Activated CD4-positive, alpha-beta memory T cell treated with anti-CD3 and anti-CD28 coated beads for 36 hours (primary cell): ENCODE measurements at regions not wholly inside any gene's neighbourhood (a gene's known extent, or its start where the extent isn't known, plus 50 kb on each side); places are given as distances from the start of the nearest gene placed in this dataset.
"Not testable (repeated sequence)": the region's sequence is repeated elsewhere in the genome, so short reads cannot be mapped to it uniquely, and the experiment has no call there.

Experiments
- CTCF ChIA-PET: fragments of 350-600 bp; sonication (Branson Sonifier 250); formaldehyde crosslinking; loops from one replicate; lab custom pipeline; 2021; ENCODE audit warnings: antibody characterized with exemption, inconsistent platforms; lab: Charles Lee
- POLR2A ChIA-PET: fragments of 350-600 bp; sonication (Branson Sonifier 250); formaldehyde crosslinking; loops from one replicate; lab custom pipeline; 2021; ENCODE audit warnings: antibody characterized with exemption; lab: Charles Lee
- DNase-seq: peaks from one replicate; pipeline ENCODE4 v3.0.0-alpha.2; 2020
- H3K27ac Mint-ChIP-seq: one replicate; pipeline ENCODE4 v1.8.0; 2021; ENCODE audit warnings: mixed read lengths
- H3K27me3 Mint-ChIP-seq: one replicate; pipeline ENCODE4 v1.8.0; 2021; ENCODE audit warnings: mixed read lengths
- H3K36me3 Mint-ChIP-seq: one replicate; pipeline ENCODE4 v1.8.0; 2021; ENCODE audit warnings: mixed read lengths
- H3K4me1 Mint-ChIP-seq: one replicate; pipeline ENCODE4 v1.8.0; 2021; ENCODE audit warnings: low read depth, mixed read lengths
- H3K4me3 Mint-ChIP-seq: one replicate; pipeline ENCODE4 v1.8.0; 2021; ENCODE audit warnings: mild to moderate bottlenecking, mixed read lengths
- H3K9me3 Mint-ChIP-seq: one replicate; pipeline ENCODE4 v1.8.0; 2021; ENCODE audit warnings: mixed read lengths
- intact Hi-C: fragments of 100-400 bp; cut with micrococcal nuclease; formaldehyde crosslinking; loops from one replicate; pipeline ENCODE4 v1.15.1; 2023

DNA sequence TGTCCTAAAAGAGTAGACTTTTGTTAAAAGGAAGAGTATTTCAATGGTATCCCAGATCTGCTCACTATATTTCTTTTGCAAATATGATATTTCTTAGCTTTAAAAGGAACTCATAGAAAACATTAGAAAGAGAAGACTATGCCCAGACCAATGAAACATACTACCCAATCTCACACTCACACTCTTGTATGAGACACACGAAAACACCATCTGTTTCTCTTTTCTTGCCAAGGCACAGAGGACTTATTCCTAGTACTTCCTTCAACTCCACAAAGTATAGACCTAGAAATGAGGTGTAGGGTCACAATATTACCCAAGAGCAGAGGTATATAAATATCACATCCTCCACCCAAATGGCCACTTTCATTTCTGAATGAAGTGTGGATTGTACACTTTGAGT lies 292.4 kb upstream of the ACO1 start:
- CTCF ChIA-PET, result no interaction called here
- Mint-ChIP-seq H3K27ac (no peak overlapping the region), H3K9me3 (no peaks in the 10 kb centered on the region), H3K27me3 (peaks cover 5% of the 10 kb centered on the region), H3K36me3 (no peaks in the 10 kb centered on the region), H3K4me3 (no peak overlapping the region), H3K4me1 (no peaks in the 10 kb centered on the region)
- DNase-seq, result no peak
- intact Hi-C loops, result no loop called here
- POLR2A ChIA-PET, result no interaction called here

DNA sequence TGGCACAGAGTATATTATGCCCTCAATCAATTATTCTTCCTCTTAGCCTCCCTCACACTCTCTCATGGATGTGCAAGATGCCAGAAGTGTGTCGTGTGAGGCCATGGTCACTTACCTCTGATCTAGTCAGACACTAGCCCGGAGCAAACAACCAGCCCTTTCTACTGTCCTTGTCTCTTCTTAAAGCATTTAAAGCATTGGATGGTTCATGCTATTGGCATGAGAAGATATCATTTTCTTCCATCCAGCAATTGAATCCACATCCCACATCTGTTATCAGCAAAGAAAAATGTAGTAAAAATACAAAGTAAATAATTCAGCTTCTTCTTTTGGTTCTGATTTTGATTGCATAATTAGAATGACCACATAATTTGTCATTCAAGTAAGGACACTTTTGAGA lies 267.2 kb upstream of the ACO1 start:
- intact Hi-C loops, result no loop called here
- DNase-seq, result no peak
- peaks cover 10% of the 10 kb centered on the region for H3K9me3 Mint-ChIP-seq
- no peak overlapping the region for H3K27ac Mint-ChIP-seq
- no peaks in the 10 kb centered on the region for H3K27me3 Mint-ChIP-seq
- ChIA-PET POLR2A (no interaction called here), CTCF (no interaction called here)
- no peaks in the 10 kb centered on the region for H3K36me3 Mint-ChIP-seq
- no peaks in the 10 kb centered on the region for H3K4me1 Mint-ChIP-seq
- no peak overlapping the region for H3K4me3 Mint-ChIP-seq

DNA sequence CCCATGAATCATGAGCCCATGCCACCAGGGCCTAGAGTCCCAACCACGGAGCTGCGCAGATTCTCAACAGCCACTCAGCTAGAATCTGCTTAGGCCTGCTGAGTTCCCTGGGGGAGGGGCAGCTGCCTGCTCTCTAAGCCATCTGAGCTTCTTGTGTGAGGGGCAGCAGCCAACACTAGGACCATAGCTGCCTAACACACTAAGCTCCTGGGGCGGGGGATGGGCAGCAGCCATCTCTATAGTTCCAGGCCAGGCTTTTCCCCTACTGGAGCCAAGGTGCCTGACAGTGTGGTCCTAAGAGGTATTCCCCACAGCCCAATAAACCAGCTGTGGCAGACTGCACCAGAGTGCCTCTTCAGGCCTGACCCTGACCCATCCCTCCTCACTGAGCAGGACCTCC lies 255.9 kb upstream of the ACO1 start:
- Mint-ChIP-seq H3K36me3 (no peaks in the 10 kb centered on the region), H3K4me3 (no peak overlapping the region), H3K27me3 (no peaks in the 10 kb centered on the region), H3K27ac (no peak overlapping the region), H3K9me3 (no peaks in the 10 kb centered on the region), H3K4me1 (no peaks in the 10 kb centered on the region)
- intact Hi-C loops, result no loop called here
- DNase-seq, result no peak
- ChIA-PET CTCF (no interaction called here), POLR2A (no interaction called here)

DNA sequence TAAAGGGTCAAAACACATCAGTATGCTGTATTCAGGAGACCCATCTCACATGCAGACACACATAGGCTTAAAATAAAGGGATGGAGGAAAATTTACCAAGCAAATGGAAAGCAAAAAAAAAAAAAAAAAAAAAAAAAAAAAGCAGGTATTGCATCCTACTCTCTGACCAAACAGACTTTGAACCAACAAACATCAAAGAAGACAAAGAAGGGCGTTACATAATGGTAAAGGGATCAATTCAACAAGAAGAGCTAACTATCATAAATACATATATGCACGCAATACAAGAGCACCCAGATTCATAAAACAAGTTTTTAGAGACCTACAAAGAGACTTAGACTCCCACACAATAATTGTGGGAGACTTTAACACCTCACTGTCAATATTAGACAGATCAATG lies 253.7 kb upstream of the ACO1 start:
- H3K4me1 Mint-ChIP-seq, DNase-seq, POLR2A ChIA-PET, H3K9me3 Mint-ChIP-seq, H3K27me3 Mint-ChIP-seq, H3K4me3 Mint-ChIP-seq, CTCF ChIA-PET, H3K36me3 Mint-ChIP-seq, intact Hi-C loops, H3K27ac Mint-ChIP-seq: not testable (repeated sequence)

DNA sequence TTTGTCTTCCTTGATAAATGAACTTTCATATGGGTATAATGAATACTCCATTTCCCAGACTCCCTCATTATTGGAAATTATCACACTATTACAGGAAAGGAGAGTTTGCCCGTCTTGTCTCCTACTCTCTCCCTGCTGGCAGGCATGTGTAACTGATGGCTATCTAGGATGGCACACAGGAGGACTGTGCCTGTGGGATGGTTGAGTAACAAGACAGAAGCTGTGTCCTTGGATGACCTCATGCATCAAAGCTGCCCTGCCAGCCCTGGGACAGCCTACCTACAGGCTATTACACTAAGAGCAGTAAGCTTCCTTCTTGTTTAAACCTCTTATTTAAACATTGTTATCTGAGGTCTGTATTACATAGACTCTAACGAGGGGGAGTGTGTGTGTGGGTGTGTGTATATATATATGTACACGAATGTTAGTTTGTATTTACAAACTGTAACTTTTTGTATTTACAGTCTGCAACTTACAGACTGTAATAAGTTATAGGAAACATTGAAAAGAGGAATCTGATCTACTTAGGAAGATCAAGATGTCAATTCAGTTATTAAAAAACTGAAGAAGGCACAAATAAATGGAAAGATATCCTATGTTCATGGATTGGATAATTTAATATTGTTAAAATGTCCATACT lies 247.6 kb upstream of the ACO1 start:
- DNase-seq, result no peak
- no peaks in the 10 kb centered on the region for H3K9me3 Mint-ChIP-seq
- no peaks in the 10 kb centered on the region for H3K36me3 Mint-ChIP-seq
- intact Hi-C loops, result no loop called here
- CTCF ChIA-PET, result no interaction called here
- H3K4me3 Mint-ChIP-seq, result no peak overlapping the region
- peaks cover 2% of the 10 kb centered on the region for H3K27me3 Mint-ChIP-seq
- POLR2A ChIA-PET, result no interaction called here
- no peaks in the 10 kb centered on the region for H3K4me1 Mint-ChIP-seq
- no peak overlapping the region for H3K27ac Mint-ChIP-seq

DNA sequence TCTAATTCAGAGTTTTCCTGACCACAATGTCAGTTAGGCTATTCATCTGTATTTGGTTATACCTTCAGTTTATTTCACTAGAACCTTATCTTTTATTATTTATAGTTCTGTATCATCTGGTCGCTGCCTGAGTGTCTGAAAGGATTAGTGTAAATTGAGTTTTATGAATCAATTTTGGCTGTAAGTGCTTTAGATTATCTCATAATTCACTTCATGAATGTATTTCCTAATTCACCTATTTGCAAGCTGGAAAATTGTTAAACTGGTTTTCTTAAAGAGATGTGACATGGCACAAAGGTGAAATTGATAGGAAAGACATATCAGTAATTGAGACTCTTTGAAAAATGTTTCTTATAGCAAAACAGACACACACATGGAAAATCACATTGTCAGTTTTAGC lies 242.4 kb upstream of the ACO1 start:
- no peak overlapping the region for H3K4me3 Mint-ChIP-seq
- peaks cover 4% of the 10 kb centered on the region for H3K27me3 Mint-ChIP-seq
- POLR2A ChIA-PET, result no interaction called here
- H3K36me3 Mint-ChIP-seq, result no peaks in the 10 kb centered on the region
- no peaks in the 10 kb centered on the region for H3K9me3 Mint-ChIP-seq
- intact Hi-C loops, result no loop called here
- no peak for DNase-seq
- H3K4me1 Mint-ChIP-seq, result no peaks in the 10 kb centered on the region
- no peak overlapping the region for H3K27ac Mint-ChIP-seq
- CTCF ChIA-PET, result interaction anchor here (0.9 kb wide), 1 partner anchor 109 kb away, joined by 3 read pairs; no protein-coding TSS in a partner anchor

DNA sequence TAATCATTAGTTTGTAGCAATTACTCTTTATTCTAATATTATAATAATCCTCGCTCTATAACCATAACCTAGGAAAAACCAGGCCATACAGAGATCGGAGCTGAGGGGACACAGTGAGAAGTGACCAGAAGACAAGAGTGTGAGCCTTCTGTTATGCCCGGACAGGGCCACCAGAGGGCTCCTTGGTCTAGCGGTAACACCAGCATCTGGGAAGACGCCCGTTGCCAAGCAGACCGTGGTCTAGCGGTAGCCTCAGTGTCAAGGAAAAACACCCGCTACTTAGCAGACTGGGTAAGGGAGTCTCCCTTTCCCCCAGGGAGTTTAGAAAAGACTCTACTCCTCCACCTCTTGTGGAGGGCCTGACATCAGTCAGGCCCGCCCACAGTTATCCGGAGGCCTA lies 235.9 kb upstream of the ACO1 start:
- H3K27me3 Mint-ChIP-seq, H3K36me3 Mint-ChIP-seq, DNase-seq, H3K4me1 Mint-ChIP-seq, CTCF ChIA-PET, H3K9me3 Mint-ChIP-seq, H3K4me3 Mint-ChIP-seq, POLR2A ChIA-PET, intact Hi-C loops, H3K27ac Mint-ChIP-seq: not testable (repeated sequence)

DNA sequence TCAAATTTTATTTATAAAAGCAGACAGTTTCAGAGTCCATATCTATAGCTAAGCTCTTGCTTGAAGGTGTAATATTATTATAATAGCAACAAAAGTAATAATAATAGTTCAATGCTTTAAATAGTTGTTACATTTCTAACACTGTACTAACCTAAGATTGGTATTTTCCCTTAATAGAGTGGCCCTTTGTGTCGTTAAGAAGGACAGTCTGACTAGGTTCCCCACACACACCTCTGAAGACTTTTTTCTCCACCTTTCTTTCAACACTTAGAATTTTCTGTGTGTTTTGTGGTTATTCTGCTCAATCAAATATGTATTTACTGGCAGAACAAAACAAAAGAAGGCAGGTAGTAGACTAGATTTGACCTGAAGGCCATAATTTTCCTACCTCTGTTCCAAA lies 223.2 kb upstream of the ACO1 start:
- no peaks in the 10 kb centered on the region for H3K4me1 Mint-ChIP-seq
- no peak for DNase-seq
- ChIA-PET CTCF (no interaction called here), POLR2A (no interaction called here)
- H3K9me3 Mint-ChIP-seq, result no peaks in the 10 kb centered on the region
- no peak overlapping the region for H3K4me3 Mint-ChIP-seq
- H3K27ac Mint-ChIP-seq, result no peak overlapping the region
- no peaks in the 10 kb centered on the region for H3K36me3 Mint-ChIP-seq
- no peaks in the 10 kb centered on the region for H3K27me3 Mint-ChIP-seq
- intact Hi-C loops, result no loop called here

DNA sequence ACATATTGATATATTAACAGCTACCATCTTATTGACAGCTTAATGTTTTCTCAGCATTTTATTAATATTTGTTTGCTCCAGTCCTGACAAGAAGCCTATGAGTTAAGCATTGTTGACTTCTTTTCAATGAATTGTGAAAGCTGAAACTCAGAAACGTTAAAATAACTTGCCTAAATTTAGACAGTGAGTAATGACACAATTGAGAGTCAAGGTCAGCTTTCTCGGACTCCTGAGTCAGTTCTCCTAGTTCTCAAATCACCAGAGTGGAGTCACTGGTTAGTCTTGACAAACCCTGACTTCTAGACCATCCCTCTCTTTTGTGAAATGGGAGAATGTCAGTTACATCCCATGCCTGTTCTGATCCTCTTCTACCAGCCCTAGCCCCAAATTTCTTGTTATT lies 222.7 kb upstream of the ACO1 start:
- Mint-ChIP-seq H3K27me3 (no peaks in the 10 kb centered on the region), H3K9me3 (no peaks in the 10 kb centered on the region), H3K36me3 (no peaks in the 10 kb centered on the region), H3K4me3 (no peak overlapping the region), H3K4me1 (no peaks in the 10 kb centered on the region), H3K27ac (no peak overlapping the region)
- intact Hi-C loops, result no loop called here
- ChIA-PET POLR2A (no interaction called here), CTCF (no interaction called here)
- DNase-seq, result no peak

DNA sequence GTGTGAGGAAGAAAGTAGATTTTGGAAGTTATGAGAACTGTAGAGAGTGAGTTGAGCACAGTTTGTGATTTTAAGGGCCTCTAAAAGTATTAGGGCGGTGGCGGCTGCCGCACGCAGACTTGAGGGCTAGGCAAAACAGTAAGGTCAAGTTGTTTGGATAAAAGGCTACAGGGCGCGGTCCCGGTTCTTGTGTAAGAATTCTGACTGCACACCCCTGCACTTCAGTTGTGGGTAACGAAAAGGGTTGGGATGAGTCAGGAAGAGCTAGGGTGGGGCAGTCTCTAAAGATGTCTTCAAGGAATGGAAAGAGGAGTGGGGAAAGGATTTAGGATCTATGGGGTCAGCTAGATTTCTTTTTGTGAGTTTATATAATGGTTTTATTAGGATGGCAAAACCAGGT lies 218.1 kb upstream of the ACO1 start:
- POLR2A ChIA-PET, H3K4me1 Mint-ChIP-seq, H3K27me3 Mint-ChIP-seq, CTCF ChIA-PET, H3K27ac Mint-ChIP-seq, DNase-seq, H3K9me3 Mint-ChIP-seq, intact Hi-C loops, H3K4me3 Mint-ChIP-seq, H3K36me3 Mint-ChIP-seq: not testable (repeated sequence)

DNA sequence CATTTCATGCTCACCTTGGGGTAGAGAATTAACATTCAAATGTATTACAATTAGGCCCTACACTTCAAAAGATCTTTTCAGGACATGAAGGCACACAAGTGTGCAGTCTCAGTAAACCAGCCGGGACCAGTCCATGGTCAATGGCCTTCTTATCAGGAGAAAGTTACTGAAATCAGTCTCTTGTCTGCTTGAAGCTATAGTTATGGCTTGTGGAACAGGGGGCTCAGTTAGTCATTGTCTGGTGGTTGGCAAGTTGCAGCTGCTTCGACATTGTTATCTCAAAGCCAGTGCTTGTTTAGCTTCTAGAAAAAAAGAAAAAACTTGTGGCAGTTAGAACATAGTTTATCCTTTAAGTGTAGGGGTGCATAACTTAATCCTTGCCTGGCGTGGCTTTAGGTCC lies 213.1 kb upstream of the ACO1 start:
- CTCF ChIA-PET, result no interaction called here
- Mint-ChIP-seq H3K4me1 (no peaks in the 10 kb centered on the region), H3K27me3 (no peaks in the 10 kb centered on the region), H3K36me3 (no peaks in the 10 kb centered on the region), H3K4me3 (no peak overlapping the region), H3K9me3 (no peaks in the 10 kb centered on the region), H3K27ac (no peak overlapping the region)
- intact Hi-C loops, result no loop called here
- POLR2A ChIA-PET, result no interaction called here
- no peak for DNase-seq

DNA sequence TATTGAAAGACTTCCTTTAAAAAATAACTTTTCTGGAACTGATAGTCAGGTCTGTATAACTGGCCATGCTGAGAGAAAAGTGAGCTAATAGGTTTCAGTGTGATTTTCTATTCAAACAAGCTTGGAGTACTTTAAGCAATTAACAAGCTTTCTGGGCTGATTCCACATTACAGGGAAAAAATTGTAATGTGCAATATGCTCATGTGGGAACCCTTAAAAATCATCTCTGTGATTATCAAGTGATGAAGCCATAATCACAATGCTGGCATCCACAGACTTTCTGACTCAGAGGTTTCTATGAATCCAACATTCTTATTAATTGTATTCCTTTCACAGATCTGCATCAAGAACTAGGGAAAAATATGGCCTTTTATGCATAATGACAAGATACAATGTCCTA lies 212.2 kb upstream of the ACO1 start:
- Mint-ChIP-seq H3K36me3 (no peaks in the 10 kb centered on the region), H3K27ac (no peak overlapping the region), H3K4me3 (no peak overlapping the region), H3K9me3 (no peaks in the 10 kb centered on the region), H3K4me1 (no peaks in the 10 kb centered on the region), H3K27me3 (no peaks in the 10 kb centered on the region)
- DNase-seq, result no peak
- ChIA-PET CTCF (no interaction called here), POLR2A (no interaction called here)
- intact Hi-C loops, result no loop called here

DNA sequence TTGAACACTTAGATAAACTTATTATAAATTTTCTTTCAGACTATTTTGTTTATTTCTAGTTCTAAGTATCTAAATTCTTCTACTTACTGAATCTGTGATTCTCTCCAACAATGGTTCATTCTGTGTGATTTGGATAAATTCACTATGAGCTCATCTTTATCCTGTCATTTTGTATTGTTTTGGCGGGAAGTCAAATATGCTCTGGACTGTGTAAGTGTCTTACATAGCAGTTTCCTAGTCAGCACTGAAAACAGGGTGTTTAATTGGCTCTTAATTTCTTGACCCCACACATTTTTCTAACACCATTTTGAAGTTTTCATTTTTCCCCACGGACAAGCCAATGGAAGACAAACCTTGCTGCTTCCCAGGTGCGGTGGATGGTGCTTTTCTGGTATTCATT lies 207.0 kb upstream of the ACO1 start:
- H3K27me3 Mint-ChIP-seq, result no peaks in the 10 kb centered on the region
- H3K9me3 Mint-ChIP-seq, result no peaks in the 10 kb centered on the region
- no peaks in the 10 kb centered on the region for H3K36me3 Mint-ChIP-seq
- H3K27ac Mint-ChIP-seq, result no peak overlapping the region
- no peak for DNase-seq
- no peaks in the 10 kb centered on the region for H3K4me1 Mint-ChIP-seq
- ChIA-PET POLR2A (no interaction called here), CTCF (no interaction called here)
- H3K4me3 Mint-ChIP-seq, result no peak overlapping the region
- intact Hi-C loops, result no loop called here
